ENCODE measurements at regions not wholly inside any gene's neighbourhood (a gene's known extent, or its start where the extent isn't known, plus 50 kb on each side); places are given as distances from the start of the nearest gene placed in this dataset.
A peak's percentile ranks its signal among the peaks of the same experiment; 100 is the strongest.
"Not testable (repeated sequence)": the region's sequence is repeated elsewhere in the genome, so short reads cannot be mapped to it uniquely, and the experiment has no call there.

GRCh38 chr12:28994179-28994715 lies 154.8 kb upstream of the FAR2 start:
- DNase-seq, result no peak

- DNase-seq, result no peak
Measured at GRCh38 chr12:28996688-28997087, 152.4 kb upstream of the FAR2 start.

GRCh38 chr12:28998662-28999120 lies 150.4 kb upstream of the FAR2 start:
- DNase-seq, result peak; percentile 53

- DNase-seq, result no peak
Measured at GRCh38 chr12:29004066-29004935, 144.8 kb upstream of the FAR2 start.

- DNase-seq, result no peak
Measured at GRCh38 chr12:29004936-29005304, 144.2 kb upstream of the FAR2 start.

- no peak for DNase-seq
Measured at GRCh38 chr12:29008786-29009185, 140.3 kb upstream of the FAR2 start.

- no peak for DNase-seq
Measured at GRCh38 chr12:29012673-29013072, 136.4 kb upstream of the FAR2 start.

GRCh38 chr12:29017532-29017931 lies 131.5 kb upstream of the FAR2 start:
- peak; percentile 6 for DNase-seq

- DNase-seq, result no peak
Measured at GRCh38 chr12:29023436-29024076, 125.5 kb upstream of the FAR2 start.

- no peak for DNase-seq
Measured at GRCh38 chr12:29024117-29024516, 125.0 kb upstream of the FAR2 start.

- no peak for DNase-seq
Measured at GRCh38 chr12:29025937-29026336, 123.1 kb upstream of the FAR2 start.

GRCh38 chr12:29026419-29026818 lies 122.7 kb upstream of the FAR2 start:
- DNase-seq, result peak; percentile 56

GRCh38 chr12:29029484-29029883 lies 119.6 kb upstream of the FAR2 start:
- DNase-seq, result not testable (repeated sequence)

GRCh38 chr12:29030006-29030405 lies 119.1 kb upstream of the FAR2 start:
- DNase-seq, result no peak

GRCh38 chr12:29032446-29032845 lies 116.6 kb upstream of the FAR2 start:
- peak; percentile 59 for DNase-seq

GRCh38 chr12:29033519-29033918 lies 115.6 kb upstream of the FAR2 start:
- DNase-seq, result no peak

GRCh38 chr12:29035112-29035511 lies 114.0 kb upstream of the FAR2 start:
- no peak for DNase-seq

GRCh38 chr12:29039013-29039412 lies 110.1 kb upstream of the FAR2 start:
- peak; percentile 88 for DNase-seq

- DNase-seq, result peak; percentile 84
Measured at GRCh38 chr12:29041621-29042020, 107.5 kb upstream of the FAR2 start.

GRCh38 chr12:29043069-29043468 lies 106.0 kb upstream of the FAR2 start:
- peak; percentile 79 for DNase-seq

- DNase-seq, result no peak
Measured at GRCh38 chr12:29044799-29045198, 104.3 kb upstream of the FAR2 start.

GRCh38 chr12:29048787-29049186 lies 100.3 kb upstream of the FAR2 start:
- DNase-seq, result no peak

- no peak for DNase-seq
Measured at GRCh38 chr12:29050503-29050902, 98.6 kb upstream of the FAR2 start.

GRCh38 chr12:29051221-29051620 lies 97.9 kb upstream of the FAR2 start:
- DNase-seq, result no peak
